22Rv1 (cell line): ENCODE measurements at regions not wholly inside any gene's neighbourhood (a gene's known extent, or its start where the extent isn't known, plus 50 kb on each side); places are given as distances from the start of the nearest gene placed in this dataset.

Experiments
- ZFX ChIP-seq: fragments of 450-650 bp; IDR thresholded peaks from 2 replicates; pipeline ENCODE4 v1.6.1; 2017; ENCODE audit warnings: antibody characterized with exemption, borderline replicate concordance
- TF ChIP-seq, protein P1 (sequence below): fragments of 450-650 bp; IDR thresholded peaks from 2 replicates; pipeline ENCODE4 v1.5.1; 2017; ENCODE audit warnings: mild to moderate bottlenecking

DNA sequence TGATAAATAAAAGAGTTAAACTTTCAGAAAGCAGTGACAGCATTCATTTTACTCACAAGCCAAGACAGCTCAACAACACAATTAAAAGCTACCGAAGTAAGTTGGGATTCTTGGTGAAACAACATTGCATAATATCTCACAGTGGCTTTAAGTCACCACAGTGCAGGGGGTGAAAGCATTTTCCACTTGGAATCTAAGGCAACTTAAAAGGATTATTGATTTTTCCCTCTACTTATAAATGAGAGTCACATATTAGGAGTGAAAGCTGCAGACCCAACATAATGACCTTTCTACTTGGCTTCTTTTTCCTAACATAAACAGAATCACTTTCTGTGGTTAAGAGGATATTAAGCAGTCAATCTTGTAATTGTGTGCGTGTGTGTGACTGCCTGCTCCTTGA is 536.6 kb upstream of the CXADR start:
- TF ChIP-seq, protein P1, sequence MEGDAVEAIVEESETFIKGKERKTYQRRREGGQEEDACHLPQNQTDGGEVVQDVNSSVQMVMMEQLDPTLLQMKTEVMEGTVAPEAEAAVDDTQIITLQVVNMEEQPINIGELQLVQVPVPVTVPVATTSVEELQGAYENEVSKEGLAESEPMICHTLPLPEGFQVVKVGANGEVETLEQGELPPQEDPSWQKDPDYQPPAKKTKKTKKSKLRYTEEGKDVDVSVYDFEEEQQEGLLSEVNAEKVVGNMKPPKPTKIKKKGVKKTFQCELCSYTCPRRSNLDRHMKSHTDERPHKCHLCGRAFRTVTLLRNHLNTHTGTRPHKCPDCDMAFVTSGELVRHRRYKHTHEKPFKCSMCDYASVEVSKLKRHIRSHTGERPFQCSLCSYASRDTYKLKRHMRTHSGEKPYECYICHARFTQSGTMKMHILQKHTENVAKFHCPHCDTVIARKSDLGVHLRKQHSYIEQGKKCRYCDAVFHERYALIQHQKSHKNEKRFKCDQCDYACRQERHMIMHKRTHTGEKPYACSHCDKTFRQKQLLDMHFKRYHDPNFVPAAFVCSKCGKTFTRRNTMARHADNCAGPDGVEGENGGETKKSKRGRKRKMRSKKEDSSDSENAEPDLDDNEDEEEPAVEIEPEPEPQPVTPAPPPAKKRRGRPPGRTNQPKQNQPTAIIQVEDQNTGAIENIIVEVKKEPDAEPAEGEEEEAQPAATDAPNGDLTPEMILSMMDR, result no peak
- no peak for TF ChIP-seq ZFX
